ENCODE measurements at regions not wholly inside any gene's neighbourhood (a gene's known extent, or its start where the extent isn't known, plus 50 kb on each side); places are given as distances from the start of the nearest gene placed in this dataset.

DNA sequence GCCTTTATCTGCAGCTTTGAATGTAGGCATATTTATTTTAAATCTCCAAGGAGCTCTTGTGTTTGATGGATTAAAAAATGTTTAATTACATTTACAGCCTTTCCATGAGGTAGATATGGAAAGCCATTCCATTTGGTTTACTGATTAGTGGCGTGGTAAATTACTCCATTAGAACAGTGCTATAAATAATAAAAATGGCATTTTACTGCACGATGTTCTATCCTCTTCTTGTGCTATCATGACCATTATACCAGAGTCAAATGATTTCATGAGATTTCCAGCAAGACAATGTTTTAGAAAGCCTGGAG is 250.9 kb upstream of the HTR2A start:
- DNase-seq = no peak

DNA sequence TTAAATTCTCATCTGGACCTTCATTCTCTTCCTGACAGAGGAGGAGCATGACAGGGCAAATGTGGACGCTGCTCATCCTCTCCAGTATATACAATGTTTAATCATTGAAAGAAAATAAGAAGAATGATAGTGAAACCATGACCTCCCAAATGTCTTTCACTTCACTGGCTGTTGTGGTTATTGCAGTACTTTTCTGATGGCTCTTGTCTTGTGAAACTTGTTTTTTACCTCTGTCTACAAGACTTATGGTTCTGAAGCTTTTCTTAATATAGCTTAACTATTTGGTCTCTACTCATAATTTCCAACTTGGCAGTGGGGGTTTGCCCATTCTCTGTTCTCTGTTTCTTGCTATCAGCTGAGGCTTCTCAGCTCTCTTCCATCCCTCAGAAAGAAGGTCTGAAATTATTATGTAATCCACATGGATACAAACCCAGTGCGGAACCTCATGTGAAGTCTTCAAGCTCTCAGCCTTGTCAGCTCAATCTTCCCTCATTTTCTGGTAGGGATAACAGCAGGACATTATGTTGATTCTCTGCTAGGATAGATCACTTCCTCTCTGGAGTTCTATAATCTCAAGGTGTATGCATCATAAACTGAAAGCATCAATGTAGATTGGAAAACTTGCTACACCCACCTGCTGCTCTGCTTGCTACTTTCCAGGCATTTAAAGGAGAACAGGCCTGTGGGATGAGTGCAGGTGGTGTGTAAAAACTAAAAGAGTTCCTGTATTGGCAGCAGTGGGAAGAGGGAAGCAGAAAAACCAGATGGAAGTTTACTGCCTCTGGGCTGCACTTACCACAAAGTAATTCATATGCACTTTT is 250.3 kb upstream of the HTR2A start:
- no peak for DNase-seq

DNA sequence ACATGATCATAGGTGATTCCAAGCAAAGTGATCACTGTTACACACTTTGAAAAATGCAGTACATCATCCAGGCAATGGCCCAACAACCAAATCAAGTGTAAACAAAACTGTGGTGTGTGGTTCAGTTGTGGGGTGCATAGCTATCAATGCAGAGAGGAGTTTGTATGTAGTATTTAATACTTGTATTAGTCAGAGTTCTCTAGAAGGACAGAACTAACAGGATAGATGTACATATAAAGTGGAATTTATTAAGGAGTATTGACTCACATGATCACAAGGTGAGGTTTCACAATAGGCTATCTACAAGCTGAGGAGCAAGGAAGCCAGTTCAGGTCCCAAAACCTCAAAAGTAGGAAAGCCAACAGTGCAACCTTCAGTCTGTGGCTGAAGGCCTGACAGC is 249.3 kb upstream of the HTR2A start:
- DNase-seq = no peak

DNA sequence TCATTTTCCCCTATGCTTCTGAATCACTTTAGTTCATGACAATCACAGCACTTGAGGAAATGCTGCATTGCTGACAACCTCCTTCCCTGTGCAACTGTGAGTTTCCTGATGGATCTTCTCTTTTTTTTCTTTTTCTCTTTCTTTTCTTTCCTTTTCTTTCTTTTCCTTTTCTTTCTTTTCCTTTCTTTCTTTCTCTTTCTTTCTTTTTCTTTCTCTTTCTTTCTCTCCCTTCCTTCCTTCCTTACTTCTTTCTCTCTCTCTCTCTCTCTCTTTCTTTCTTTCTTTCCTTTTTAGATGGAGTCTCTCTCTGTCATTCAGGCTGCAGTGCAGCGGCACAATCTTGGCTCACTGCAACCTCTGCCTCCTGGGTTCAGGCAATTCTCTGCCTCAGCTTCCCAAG is 247.9 kb upstream of the HTR2A start:
- DNase-seq = no peak

DNA sequence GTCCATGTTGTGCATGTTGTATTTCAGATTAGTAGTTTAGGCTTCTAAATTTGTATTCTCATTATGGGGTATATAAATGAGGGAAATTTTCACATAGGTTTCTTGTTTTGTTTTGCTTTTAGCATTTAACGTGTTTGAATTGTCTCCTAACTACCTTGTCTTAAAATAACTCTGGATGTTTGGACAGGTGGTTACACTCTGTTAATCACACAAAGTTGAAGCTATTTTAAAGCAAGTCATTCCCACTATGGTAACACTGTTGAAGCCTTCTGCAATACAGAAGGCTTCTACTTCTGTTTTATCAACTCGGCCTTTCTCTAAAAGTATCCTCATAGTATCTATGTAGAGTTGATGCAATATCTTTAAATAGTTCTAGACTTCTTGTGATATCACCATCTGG is 245.3 kb upstream of the HTR2A start:
- DNase-seq = no peak

DNA sequence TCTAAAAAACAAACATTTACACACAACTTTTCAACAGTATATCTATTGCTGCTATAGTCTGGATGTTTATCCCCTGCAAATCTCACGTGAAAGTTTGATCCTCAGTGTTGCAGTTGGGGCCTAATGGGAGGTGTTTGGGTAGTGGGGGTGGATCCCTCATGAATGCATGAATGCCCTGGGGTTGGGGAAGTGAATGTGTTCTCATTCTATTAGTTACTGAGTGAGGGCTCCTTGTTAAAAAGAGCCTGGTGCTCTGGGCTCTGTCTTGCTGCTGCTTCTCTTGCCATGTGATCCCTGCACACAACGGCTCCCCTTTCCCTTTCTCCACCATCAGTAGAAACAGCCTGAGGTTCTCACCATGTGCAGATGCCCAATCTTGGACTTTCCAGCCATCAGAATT is 242.7 kb upstream of the HTR2A start:
- DNase-seq = no peak

DNA sequence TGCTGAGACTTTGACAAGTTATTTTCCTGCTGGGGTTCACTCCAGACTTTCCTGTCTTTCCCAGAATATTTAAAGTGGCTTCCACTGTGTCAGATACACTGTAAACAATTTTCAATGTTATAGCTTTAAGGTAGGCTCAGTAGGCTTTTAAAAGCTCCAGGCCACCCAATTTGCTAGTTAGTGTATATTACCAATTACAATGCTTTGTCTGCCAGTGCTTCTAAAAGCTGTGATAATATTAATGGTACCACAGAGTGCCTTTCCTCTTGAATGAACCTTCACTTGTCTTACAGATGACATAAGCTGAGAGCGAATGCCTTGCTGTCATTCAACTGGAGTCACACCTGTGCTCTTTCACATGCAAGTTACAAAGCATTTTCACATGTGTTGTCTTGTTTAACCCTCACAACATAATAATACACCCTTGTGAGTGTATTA is 239.7 kb upstream of the HTR2A start:
- DNase-seq = no peak

DNA sequence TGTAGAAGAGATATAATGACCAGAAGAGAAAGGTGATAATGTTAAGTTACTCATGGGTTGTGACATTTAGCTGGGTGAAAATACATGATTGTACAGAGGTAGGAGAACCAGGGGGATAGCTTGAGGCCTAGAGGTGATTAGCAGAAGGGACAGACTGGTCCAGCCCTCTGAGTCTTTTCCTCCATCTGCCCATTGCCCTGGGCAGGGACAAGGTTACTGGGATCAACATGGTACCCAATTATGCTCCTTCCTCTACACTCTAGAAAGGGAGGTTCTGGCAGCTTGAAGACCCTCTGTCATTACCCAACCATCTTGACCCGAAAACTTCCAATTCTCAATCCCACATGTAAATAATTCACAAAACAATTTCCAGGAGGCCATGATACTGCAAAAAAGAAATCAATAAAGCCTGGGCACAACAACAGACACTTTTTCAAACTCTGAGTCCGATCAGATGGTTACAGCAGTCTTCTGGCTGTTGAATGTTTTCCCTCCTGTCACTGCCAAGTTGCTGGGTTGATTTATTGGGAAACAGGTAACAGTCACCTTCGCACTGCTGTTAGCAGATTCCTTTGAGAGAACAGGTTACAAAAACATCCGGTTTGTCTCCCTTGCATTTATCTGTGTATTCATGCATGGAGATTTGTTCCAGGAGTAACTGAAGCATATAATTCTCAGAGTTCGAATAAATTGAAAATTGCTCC is 239.1 kb upstream of the HTR2A start:
- DNase-seq = no peak

DNA sequence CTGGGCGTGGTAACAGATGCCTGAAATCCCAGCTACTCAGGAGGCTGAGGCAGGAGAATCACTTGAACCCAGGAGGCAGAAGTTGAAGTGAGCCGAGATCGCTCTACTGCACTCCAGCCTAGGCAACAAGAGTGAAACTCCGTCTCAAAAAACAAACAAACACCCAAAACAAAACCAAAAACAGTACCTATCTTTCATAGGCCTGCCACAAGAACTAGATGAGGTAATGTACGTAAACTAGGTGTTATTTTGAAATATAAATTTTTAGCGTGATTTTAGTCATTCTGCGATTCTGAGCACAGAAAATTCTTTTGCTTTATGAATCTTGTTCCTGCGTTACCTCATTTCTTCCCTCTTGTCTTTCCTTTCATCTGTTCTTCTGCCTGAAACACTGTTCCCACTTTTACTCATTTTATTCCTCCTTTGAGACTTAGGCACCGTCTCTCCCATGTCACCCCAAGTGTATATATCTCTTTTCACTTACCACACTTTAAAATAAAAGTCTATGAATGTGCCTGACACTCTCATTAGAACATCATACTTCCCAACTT is 238.2 kb upstream of the HTR2A start:
- no peak for DNase-seq

DNA sequence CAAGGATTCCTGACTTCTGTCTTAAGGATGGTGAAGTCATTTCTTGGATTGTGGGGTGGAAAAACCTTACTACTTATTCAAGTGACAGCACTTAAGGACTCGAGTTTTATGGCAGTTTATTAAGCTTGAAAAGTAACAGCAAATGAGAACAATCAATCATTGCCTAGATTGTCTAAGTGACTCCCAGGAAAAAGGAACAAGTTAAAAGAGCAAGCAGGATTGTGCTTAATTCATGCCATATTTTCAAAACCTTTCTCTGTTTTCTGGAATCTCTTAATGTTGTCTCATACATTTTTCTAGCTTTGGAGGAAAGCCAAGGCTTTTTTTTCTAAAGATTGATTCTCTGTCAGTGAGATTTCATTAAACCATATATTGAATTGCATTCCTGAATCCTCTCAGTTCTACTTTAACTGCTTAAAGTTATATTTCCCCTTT is 236.2 kb upstream of the HTR2A start:
- DNase-seq = no peak

DNA sequence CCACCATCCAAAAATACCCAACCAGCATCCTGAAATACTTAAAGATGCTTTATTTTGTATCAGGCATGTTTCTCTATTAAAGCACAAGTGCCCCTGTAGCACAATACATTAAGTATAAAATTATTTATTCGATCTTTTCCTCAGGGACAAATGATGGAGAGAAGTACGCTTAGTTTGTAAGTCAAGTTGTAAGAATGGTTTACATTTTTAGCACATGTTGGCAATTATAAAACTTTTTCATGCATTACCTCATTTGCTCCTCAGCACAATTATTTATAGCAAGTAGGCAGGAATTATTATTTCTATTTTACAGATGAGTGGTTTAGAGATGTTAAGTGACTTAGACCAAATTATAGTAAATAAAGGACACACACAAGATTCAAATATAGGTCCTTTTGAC is 232.6 kb upstream of the HTR2A start:
- DNase-seq = no peak

DNA sequence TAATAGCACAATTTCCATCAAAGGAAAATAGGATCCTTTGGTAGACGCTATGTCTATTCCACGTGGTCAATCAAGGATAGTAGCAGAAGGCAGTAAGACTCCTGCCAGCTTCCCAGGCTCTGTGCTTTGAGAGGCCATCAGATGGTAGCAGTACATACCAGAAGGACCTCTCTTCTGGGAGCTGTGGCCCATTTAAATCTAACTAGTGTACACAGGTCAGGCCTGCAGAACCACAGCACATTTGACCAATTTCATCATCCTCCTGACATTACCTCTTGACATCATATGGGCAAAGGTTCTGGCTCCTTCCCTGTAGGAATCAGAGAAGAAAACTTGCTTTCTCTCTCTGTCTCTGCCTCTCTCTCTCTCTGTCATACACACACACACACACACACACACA is 229.6 kb upstream of the HTR2A start:
- DNase-seq = no peak

DNA sequence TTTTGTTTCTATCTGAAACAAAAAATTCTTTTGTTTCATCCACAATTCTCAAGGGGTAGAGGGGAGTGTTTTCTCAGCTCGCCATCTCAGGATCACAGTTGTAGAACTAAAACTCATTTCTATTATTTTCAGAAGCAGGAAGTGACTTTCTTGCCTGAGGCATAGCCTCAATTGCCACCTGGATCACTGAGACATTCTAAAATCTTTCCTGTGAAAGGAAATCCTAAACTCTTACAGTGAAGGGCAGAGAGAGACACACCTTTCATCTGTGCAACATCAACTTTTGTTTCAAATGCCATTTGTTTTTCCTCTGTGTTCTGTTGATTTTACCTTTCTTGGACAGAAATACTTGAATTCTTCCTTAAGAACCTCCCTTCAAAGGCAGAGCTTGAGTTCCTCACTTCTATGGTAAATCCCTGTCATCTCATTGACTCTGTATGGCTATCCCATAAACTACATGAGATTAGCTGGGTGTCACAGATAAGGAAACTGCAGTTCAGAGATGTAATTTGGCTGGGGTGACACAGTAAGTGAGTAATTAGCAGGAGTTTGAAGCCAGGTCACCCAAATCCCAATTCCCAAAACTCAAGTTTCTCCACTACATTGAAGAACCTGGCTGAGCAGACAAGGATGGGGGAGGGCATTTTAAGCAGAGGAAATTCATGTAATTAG is 224.4 kb upstream of the HTR2A start:
- no peak for DNase-seq

DNA sequence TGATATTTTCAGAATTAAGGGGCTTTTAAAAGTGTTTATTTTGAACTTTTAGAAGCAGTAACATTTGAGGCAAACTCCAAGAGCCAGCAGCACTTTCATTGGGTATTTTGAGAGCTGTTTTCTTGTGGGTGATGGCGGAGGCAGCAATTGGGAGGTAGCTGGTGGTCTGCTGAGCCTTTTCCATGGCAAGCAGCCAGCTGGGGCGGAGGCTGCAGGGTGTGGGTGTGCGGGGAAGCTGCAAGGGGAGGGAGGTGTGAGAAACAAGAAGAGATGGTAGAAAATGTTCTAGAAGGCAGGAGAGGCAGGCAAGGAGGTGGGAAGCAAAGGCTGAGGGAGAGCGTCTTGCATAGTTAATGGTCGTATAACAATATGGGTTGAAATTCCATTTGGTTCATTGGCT is 223.4 kb upstream of the HTR2A start:
- no peak for DNase-seq

DNA sequence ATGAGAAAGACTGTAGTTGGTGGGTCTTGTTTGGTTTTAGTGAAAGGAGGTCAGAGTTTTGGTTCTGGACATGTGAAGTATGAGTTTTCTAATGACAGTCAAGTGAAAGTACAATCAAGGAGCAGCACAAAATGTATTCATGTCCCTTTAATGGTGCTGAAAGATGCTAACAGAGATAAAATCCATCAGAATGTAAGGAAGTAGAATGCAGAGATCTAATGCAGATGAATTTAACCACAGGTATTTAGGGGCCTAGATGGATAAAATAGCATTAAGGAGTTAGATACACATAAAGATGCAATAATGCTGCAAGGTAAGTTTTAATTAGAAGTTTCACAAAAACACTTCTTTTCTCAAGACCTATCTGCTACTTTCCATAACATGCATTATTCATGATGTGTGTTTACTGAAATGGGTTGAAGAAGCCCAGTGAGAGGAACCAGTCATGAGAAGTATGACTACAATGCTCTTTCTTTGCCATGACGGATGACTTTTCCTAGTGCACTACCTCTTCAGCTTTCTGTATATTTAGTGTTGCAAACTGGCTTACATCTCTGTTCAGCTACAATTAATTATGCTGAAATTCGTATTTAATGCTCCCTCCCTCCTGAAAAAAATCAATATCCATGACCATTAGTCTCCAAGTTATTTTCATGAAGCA is 222.9 kb upstream of the HTR2A start:
- DNase-seq = no peak

DNA sequence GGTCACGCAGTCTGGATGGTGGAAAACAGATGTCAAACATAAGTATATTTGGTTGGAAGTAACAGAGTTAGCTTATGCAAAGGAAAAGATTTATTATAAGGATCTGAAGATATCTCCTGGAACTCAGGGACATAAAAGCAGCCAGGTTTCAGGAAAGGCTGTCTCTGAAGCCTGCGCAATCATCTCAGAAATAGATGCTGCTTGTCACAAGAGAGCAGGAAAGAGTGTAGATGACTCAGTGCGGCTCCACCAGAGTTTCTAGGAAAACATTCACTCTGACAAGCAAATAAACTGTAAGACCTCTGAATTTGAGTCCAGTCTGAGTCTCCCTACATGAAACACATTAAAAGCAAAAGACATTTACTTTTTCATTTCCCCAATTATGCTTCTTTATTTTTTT is 220.4 kb upstream of the HTR2A start:
- no peak for DNase-seq

DNA sequence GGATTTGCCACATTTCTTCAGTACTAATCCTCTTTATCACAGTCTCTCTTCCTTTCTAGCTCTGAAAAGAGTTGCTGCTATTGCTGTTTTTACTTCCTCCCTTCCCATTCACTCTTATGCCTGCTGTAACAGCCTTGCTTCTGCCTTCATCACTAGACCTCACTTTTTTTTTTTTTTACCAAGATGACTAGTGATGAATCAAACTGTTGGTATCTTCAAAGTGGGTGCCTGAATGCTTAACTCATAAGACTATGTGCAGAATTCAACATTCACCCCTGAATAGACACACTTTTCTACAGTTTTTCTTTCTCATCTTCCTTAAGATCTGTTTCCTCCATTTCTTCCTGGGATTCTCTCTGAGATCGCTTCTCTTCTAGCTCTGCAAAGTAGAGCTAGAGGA is 217.2 kb upstream of the HTR2A start:
- no peak for DNase-seq

DNA sequence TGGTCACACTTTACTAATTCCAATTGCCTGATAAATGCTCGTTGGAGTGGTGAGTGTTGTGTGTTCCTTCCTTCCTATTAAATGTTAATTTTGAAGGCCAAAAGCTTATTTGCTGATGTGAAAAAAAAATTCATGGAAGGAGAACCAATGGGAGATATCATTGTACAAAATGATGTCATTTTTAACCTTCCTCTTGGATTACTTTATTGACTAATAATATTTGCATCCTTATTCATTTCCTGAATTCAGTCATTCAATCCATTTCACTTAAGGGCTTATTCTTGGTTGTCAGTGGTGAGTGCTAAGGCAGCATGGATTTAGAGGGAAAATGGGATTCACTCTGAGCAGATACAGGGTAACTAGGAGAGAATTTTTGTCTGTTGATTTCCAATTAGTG is 216.0 kb upstream of the HTR2A start:
- no peak for DNase-seq

DNA sequence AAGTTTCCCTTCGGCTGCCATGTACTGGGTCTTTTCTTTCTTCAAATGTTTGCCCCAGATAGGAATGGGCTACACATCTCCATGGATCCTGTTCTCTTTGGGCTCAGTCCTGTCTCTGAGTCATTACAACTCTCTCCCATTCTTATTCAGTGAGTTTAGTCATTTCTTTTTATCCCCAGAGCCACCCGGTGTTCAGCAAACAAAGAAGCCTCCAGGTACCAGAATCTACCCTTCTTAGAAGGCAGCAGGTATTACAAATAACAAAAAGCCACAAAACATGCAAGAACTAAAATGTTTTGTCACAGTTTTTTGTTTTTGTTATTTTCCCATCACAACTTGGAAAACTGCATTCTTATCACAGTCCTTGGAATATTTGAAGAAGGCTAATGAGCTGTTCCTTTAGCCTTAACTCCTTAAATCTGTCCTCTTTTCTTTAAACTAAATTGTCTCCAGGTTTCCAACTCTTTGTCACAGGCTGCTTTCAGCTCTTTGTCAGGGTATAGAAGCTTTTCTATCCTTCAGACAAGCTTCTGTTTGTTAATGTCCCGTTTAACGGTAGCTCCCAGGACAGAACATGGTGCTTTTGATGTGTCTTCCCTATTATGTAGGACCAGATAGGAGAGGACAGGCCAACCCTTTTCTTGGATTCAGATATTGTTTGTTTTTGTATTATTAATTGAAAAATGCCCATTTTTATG is 215.5 kb upstream of the HTR2A start:
- DNase-seq = no peak

DNA sequence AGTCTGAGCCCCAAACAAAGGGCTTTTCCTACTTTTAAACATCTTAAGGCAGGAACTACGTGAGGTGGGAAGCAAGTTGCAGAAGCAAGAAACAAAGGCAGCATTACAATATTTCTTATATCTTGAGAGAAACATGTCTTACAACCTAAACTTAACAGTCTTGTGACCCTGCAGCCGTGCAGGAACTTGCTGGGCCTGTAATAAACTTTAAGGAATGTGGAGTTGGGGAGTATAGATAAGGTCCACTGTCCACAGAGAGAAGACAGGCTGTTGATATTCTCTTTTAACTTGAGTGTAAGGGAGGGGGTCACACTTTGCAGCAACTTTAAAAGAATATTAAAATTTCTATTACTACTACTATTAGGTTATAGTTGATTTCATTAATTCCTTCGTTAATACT is 214.6 kb upstream of the HTR2A start:
- DNase-seq = no peak

DNA sequence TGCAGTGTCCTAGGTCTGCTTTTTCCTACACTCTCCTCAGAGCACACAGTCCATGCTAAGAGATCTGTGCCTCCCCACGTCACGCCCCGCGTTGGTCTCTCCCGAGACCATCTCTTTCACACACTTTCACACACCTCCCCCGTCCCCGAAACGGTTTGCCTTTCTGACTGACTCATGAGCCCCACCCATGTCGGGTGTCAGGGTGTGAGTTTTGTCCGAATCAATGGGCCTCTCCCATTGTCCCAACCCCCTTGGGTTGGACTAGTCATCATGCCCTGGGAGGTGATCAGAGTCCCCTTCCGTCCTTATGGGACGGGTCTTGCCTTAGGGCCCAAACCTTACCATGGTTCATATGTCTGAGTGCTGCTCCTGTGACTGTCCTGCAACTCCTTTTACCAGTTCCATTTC is 214.0 kb upstream of the HTR2A start:
- no peak for DNase-seq

DNA sequence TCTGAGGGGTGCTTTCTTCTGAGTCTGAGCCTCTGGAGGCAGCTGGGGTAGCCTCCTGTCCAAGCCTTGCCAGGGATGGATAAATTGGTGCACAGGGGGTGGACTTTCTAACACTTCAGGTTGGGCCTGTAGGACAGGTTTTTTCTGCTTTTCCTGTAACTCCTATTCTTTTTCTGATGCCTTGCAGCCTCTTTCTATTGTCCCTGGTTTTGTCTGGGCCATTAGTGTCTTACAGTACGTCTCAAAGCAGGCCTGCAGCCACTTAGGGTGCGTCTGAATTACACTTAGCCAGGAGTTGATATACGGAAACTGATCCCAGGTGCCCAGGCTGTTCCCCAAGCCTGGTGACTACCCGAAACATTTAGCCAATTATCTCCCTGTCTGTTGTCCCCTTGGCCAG is 213.3 kb upstream of the HTR2A start:
- no peak for DNase-seq

DNA sequence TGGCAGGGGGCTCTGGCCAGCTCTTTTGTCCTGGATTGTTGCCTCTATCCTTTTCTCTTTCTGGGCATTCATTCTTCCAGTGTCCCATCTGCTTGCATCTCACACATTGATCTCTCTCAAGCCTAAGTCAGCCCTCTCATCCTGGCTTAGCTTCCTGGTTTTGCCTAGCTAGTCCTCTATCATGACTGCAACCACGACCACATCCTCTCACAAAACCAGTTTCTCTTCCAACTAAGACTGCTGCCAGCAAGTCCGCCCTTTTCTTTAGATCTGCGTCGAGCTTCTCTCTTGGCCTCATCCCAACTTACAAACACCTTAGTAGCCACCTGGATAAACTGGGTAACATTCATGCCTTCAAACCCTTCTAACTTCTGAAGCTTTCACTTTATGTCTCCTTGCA is 212.2 kb upstream of the HTR2A start:
- no peak for DNase-seq
